ENCODE measurements at regions not wholly inside any gene's neighbourhood (a gene's known extent, or its start where the extent isn't known, plus 50 kb on each side); places are given as distances from the start of the nearest gene placed in this dataset.

DNA sequence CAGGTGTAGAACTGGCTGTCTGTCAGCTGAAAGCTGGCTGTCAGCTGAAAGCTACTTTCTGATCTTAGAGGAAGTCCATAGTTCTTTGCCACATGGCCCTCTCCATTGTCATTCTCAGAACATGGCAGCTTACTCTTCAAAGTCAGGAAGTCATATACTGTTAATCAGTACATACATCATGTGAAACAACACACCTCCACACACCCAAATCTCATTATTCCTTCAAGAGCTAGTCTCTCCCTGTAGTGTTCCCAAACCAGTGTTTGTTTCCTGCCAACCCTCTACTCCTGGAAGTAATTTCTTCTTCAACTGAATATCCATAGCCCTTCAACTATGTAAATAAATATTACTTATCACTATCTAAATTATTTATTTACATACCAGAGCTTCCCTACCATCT, 58.9 kb downstream of the OR5AK2 start:
- Histone ChIP-seq H3K4me3 (ENCODE audit: insufficient read depth, low read length, poor library complexity, severe bottlenecking) (no peak overlapping the region), H3K27ac (ENCODE audit: low read depth, low read length) (no peak overlapping the region), H2AFZ (ENCODE audit: low read depth, low read length, severe bottlenecking) (no peak overlapping the region), H4K20me1 (ENCODE audit: low read depth, low read length) (no peaks in the 10 kb centered on the region), H3F3A (ENCODE audit: insufficient read depth) (no peaks in the 10 kb centered on the region), H3K79me2 (ENCODE audit: insufficient read depth, low read length) (no peaks in the 10 kb centered on the region), H3K36me3 (ENCODE audit: low read length) (no peaks in the 10 kb centered on the region), H3K9ac (ENCODE audit: low read length) (no peak overlapping the region), H3K4me2 (ENCODE audit: low read depth, low read length, poor library complexity, severe bottlenecking) (no peak overlapping the region), H3K9me2 (replicated peaks; ENCODE audit: insufficient read depth, low read length) (no peaks in the 10 kb centered on the region), H3K9me3 (ENCODE audit: insufficient read depth, low read length) (no peaks in the 10 kb centered on the region), H3K27me3 (ENCODE audit: low read length) (no peaks in the 10 kb centered on the region)
- no peak for TF ChIP-seq EZH2phosphoT487 (conservative IDR thresholded peaks at IDR 0.05; ENCODE audit: low read length)
- TF ChIP-seq, protein P1, sequence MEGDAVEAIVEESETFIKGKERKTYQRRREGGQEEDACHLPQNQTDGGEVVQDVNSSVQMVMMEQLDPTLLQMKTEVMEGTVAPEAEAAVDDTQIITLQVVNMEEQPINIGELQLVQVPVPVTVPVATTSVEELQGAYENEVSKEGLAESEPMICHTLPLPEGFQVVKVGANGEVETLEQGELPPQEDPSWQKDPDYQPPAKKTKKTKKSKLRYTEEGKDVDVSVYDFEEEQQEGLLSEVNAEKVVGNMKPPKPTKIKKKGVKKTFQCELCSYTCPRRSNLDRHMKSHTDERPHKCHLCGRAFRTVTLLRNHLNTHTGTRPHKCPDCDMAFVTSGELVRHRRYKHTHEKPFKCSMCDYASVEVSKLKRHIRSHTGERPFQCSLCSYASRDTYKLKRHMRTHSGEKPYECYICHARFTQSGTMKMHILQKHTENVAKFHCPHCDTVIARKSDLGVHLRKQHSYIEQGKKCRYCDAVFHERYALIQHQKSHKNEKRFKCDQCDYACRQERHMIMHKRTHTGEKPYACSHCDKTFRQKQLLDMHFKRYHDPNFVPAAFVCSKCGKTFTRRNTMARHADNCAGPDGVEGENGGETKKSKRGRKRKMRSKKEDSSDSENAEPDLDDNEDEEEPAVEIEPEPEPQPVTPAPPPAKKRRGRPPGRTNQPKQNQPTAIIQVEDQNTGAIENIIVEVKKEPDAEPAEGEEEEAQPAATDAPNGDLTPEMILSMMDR (IDR thresholded peaks at IDR 0.05; ENCODE audit: insufficient read depth, low read length, poor library complexity, severe bottlenecking) = no peak

DNA sequence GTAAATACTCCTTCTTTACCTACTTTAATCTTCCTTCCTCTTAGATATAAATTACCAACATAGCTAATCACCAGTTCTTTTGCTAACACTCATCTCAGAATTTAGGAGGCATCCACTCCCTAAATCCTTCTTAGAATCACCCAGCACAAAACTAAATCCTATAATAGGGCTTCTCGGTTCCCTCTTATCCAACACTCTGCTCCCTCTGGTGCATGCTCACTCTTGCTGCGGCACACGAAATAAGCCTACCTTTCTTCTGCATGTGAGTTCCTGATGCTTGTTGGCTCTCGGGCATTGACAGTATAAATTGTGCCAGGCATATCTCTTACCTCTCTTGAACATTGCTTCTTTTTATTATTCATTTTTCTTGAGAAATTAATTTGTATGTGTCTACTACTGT, 61.0 kb downstream of the OR5AK2 start:
- Histone ChIP-seq H3K27me3 (ENCODE audit: low read length) (no peaks in the 10 kb centered on the region), H3K27ac (ENCODE audit: low read depth, low read length) (no peak overlapping the region), H3K9me3 (ENCODE audit: insufficient read depth, low read length) (no peaks in the 10 kb centered on the region), H3K9me2 (replicated peaks; ENCODE audit: insufficient read depth, low read length) (no peaks in the 10 kb centered on the region), H3F3A (ENCODE audit: insufficient read depth) (no peaks in the 10 kb centered on the region), H3K4me2 (ENCODE audit: low read depth, low read length, poor library complexity, severe bottlenecking) (no peak overlapping the region), H4K20me1 (ENCODE audit: low read depth, low read length) (no peaks in the 10 kb centered on the region), H3K9ac (ENCODE audit: low read length) (no peak overlapping the region), H2AFZ (ENCODE audit: low read depth, low read length, severe bottlenecking) (no peak overlapping the region), H3K79me2 (ENCODE audit: insufficient read depth, low read length) (no peaks in the 10 kb centered on the region), H3K36me3 (ENCODE audit: low read length) (no peaks in the 10 kb centered on the region), H3K4me3 (ENCODE audit: insufficient read depth, low read length, poor library complexity, severe bottlenecking) (no peak overlapping the region)
- TF ChIP-seq, protein P1 (IDR thresholded peaks at IDR 0.05; ENCODE audit: insufficient read depth, low read length, poor library complexity, severe bottlenecking) = no peak
- TF ChIP-seq EZH2phosphoT487 (conservative IDR thresholded peaks at IDR 0.05; ENCODE audit: low read length) = no peak

DNA sequence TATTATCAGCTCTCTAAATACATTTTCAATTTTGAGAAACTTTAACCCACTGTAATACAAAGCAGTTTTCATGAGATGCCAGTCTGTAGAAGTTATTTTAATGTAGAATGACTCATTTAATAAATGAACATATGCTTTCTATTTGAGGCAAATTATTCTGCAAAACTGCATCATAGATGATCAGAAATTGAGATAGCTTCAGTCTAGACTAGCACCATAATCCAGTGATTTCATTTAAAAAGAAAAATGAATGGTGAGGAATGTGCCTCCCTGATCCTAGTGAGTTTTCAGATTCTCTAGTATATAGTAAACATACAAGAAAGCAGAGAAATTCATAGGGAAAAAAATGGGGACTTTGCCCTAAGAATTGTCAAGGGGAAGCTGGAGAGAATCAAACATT, 66.1 kb downstream of the OR5AK2 start:
- Histone ChIP-seq H3K79me2 (ENCODE audit: insufficient read depth, low read length) (no peaks in the 10 kb centered on the region), H3K9me2 (replicated peaks; ENCODE audit: insufficient read depth, low read length) (no peaks in the 10 kb centered on the region), H3F3A (ENCODE audit: insufficient read depth) (no peaks in the 10 kb centered on the region), H3K9me3 (ENCODE audit: insufficient read depth, low read length) (no peaks in the 10 kb centered on the region), H3K9ac (ENCODE audit: low read length) (no peak overlapping the region), H4K20me1 (ENCODE audit: low read depth, low read length) (no peaks in the 10 kb centered on the region), H3K4me2 (ENCODE audit: low read depth, low read length, poor library complexity, severe bottlenecking) (no peak overlapping the region), H2AFZ (ENCODE audit: low read depth, low read length, severe bottlenecking) (no peak overlapping the region), H3K27me3 (ENCODE audit: low read length) (no peaks in the 10 kb centered on the region), H3K27ac (ENCODE audit: low read depth, low read length) (no peak overlapping the region), H3K36me3 (ENCODE audit: low read length) (no peaks in the 10 kb centered on the region), H3K4me3 (ENCODE audit: insufficient read depth, low read length, poor library complexity, severe bottlenecking) (no peak overlapping the region)
- TF ChIP-seq EZH2phosphoT487 (conservative IDR thresholded peaks at IDR 0.05; ENCODE audit: low read length) = no peak
- TF ChIP-seq, protein P1 (IDR thresholded peaks at IDR 0.05; ENCODE audit: insufficient read depth, low read length, poor library complexity, severe bottlenecking) = no peak

Data from SU-DHL-6 (cell line).